ENCODE measurements at regions not wholly inside any gene's neighbourhood (a gene's known extent, or its start where the extent isn't known, plus 50 kb on each side); places are given as distances from the start of the nearest gene placed in this dataset.
"Not testable (repeated sequence)": the region's sequence is repeated elsewhere in the genome, so short reads cannot be mapped to it uniquely, and the experiment has no call there.

DNA sequence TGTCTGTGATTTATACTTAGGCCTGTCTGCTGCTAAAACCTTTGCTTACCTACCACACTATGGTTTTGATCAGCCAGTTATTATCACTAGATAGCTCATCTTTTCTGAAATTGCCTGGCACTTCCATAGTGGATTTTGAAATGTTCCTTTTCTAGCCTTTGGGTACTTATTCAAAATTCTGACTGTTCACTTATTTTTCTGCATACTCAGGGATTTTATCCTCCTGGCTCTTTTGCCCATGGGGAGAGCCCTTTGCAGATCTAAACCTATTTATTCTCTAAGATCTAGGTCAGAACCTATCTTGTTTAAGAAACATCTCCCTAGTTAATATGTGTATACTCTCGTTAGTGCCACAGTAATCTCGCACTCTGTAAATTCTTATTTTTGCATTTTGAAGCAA lies 103.5 kb upstream of the C9orf72 start:
- H3K4me3 ChIP-seq (ENCODE audit: low read depth, low read length): no peak overlapping the region
- TF ChIP-seq CTCF (IDR thresholded peaks at IDR 0.05; ENCODE audit: insufficient read depth, low read length): no peak
- no peak for DNase-seq (ENCODE audit: low read depth)

GRCh38 chr9:27679338-27679737 lies 106.1 kb upstream of the C9orf72 start:
- no peak for TF ChIP-seq CTCF (IDR thresholded peaks at IDR 0.05; ENCODE audit: insufficient read depth, low read length)

GRCh38 chr9:27683181-27683580 lies 109.9 kb upstream of the C9orf72 start:
- DNase-seq (ENCODE audit: low read depth): no peak
- TF ChIP-seq CTCF (IDR thresholded peaks at IDR 0.05; ENCODE audit: insufficient read depth, low read length): no peak
- H3K4me3 ChIP-seq (ENCODE audit: low read depth, low read length): no peak overlapping the region

More at GRCh38 chr9:27679338-27679737, 106.1 kb upstream of the C9orf72 start:
- H3K4me3 ChIP-seq (ENCODE audit: low read depth, low read length): no peak overlapping the region
- DNase-seq (ENCODE audit: low read depth): no peak

DNA sequence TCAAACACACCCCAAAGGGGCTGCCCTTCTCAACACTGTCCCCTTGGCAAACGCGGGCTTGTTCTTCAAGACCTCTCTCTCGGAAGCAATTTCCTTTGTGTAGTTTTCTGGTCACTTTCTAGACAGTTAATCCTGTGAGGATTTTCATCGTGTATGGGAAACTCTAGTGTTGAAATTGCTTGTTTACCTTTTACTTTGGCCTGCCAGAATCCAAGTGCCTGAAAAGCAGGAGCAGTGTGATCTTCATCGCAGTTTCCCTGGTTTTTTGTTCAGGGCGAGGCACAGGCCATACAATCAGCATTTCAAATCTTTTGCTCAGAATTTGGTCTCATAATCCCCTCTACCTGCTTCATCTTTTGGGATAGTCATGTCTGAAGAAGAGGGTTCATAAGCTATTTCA lies 115.7 kb upstream of the C9orf72 start:
- H3K4me3 ChIP-seq (ENCODE audit: low read depth, low read length): no peak overlapping the region
- no peak for TF ChIP-seq CTCF (IDR thresholded peaks at IDR 0.05; ENCODE audit: insufficient read depth, low read length)
- no peak for DNase-seq (ENCODE audit: low read depth)

GRCh38 chr9:27690816-27691215 lies 117.5 kb upstream of the C9orf72 start:
- DNase-seq (ENCODE audit: low read depth); H3K4me3 ChIP-seq (ENCODE audit: low read depth, low read length): not testable (repeated sequence)

GRCh38 chr9:27699621-27700020 lies 126.3 kb upstream of the C9orf72 start:
- H3K4me3 ChIP-seq (ENCODE audit: low read depth, low read length): no peak overlapping the region
- DNase-seq (ENCODE audit: low read depth): no peak
- TF ChIP-seq CTCF (IDR thresholded peaks at IDR 0.05; ENCODE audit: insufficient read depth, low read length): no peak

GRCh38 chr9:27701016-27701415 lies 127.7 kb upstream of the C9orf72 start:
- no peak for TF ChIP-seq CTCF (IDR thresholded peaks at IDR 0.05; ENCODE audit: insufficient read depth, low read length)
- no peak overlapping the region for H3K4me3 ChIP-seq (ENCODE audit: low read depth, low read length)
- no peak for DNase-seq (ENCODE audit: low read depth)
